Transverse colon (tissue), 4 donors: ENCODE measurements at regions not wholly inside any gene's neighbourhood (a gene's known extent, or its start where the extent isn't known, plus 50 kb on each side); places are given as distances from the start of the nearest gene placed in this dataset.

Experiments used
- EP300 ChIP-seq: sonication (generic); formaldehyde crosslinking; IDR thresholded peaks from one replicate; pipeline ENCODE4 v1.6.1; 2017; ENCODE audit warnings: antibody characterized with exemption, low read depth
- POLR2AphosphoS5 ChIP-seq, 3 donors: sonication (generic); formaldehyde crosslinking; IDR thresholded peaks; one replicate each; pipeline ENCODE4 v1.6.1; 2016; ENCODE audit warnings: antibody characterized with exemption in 3 of 3
- TF ChIP-seq, protein P1 (sequence below), 5 experiments: fragments of 200-600 bp in 3 of 5; fragments of 450-650 bp in 2 of 5; sonication (generic) in 3 of 5; IDR thresholded peaks; 1 replicate in 2 of 5; 2 replicates in 3 of 5; pipeline ENCODE4 v1.5.1; 2016 to 2017; ENCODE audit warnings: antibody characterized with exemption in 5 of 5, inconsistent platforms in 3 of 5, mild to moderate bottlenecking in 2 of 5, moderate library complexity in 1 of 5

DNA sequence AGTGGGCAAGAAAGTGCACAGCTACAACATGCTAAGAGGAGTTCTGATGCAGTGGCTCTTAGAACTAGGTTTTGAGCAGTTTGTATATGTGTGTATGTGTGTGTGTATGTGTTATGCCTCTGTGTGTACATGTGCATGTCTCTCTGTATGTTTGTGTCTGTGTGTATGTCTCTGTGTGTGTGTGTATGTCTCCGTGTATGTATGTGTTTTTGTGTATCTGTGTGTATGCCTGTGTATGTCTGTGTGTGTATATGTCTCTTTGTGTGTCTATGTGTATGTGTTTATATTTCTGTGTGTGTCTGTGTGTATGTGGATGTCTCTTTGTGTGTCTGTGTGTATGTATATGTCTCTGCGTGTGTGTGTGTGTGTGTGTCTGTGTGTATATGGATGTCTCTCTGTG, 139.6 kb downstream of the C12orf75 start:
- TF ChIP-seq, protein P1, sequence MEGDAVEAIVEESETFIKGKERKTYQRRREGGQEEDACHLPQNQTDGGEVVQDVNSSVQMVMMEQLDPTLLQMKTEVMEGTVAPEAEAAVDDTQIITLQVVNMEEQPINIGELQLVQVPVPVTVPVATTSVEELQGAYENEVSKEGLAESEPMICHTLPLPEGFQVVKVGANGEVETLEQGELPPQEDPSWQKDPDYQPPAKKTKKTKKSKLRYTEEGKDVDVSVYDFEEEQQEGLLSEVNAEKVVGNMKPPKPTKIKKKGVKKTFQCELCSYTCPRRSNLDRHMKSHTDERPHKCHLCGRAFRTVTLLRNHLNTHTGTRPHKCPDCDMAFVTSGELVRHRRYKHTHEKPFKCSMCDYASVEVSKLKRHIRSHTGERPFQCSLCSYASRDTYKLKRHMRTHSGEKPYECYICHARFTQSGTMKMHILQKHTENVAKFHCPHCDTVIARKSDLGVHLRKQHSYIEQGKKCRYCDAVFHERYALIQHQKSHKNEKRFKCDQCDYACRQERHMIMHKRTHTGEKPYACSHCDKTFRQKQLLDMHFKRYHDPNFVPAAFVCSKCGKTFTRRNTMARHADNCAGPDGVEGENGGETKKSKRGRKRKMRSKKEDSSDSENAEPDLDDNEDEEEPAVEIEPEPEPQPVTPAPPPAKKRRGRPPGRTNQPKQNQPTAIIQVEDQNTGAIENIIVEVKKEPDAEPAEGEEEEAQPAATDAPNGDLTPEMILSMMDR (IDR thresholded peaks at IDR 0.05), result no peak
- TF ChIP-seq EP300 (no peak), POLR2AphosphoS5 (IDR thresholded peaks at IDR 0.05) (no peak)
